NCI-H1930 (cell line): ENCODE measurements at regions not wholly inside any gene's neighbourhood (a gene's known extent, or its start where the extent isn't known, plus 50 kb on each side); places are given as distances from the start of the nearest gene placed in this dataset.
A peak's percentile ranks its signal among the peaks of the same experiment; 100 is the strongest.
"Not testable (repeated sequence)": the region's sequence is repeated elsewhere in the genome, so short reads cannot be mapped to it uniquely, and the experiment has no call there.

Experiments used
- DNase-seq, 2 experiments: peaks; one replicate each; lab custom pipeline; 2025; lab: John Stamatoyannopoulos, UW

DNA sequence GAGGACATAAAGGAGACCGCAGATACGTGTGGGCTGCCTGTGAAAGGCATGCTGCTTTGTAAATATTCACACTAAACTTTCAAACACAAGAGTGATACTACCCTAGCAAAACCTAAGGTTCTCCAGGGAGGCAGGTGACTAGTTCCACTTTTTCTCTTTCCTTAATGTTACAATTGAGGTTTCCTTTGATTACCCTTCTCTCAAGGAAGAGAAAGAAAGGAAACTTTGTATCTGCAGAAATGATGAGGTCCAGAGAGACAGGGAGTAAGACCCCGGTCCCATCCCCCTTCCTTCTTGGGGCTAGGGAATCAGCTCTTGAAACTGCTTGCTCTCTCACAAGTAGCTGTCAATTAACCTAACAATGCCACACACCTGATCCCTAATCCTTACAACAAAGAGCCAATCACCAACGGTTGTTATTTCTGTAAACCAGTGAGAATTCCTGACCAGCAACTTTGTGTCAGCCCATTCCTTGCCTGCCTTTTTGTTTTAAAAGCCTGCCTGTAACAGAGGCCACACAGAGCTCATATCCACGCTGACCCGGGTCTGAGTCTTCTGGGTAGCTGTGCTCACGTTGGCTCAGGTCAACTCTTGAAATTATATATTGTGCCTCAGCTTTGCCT is 754.8 kb upstream of the FRG1 start:
- no peak for DNase-seq

GRCh38 chr4:189187531-189188052 is 753.1 kb upstream of the FRG1 start:
- no peak for DNase-seq

DNA sequence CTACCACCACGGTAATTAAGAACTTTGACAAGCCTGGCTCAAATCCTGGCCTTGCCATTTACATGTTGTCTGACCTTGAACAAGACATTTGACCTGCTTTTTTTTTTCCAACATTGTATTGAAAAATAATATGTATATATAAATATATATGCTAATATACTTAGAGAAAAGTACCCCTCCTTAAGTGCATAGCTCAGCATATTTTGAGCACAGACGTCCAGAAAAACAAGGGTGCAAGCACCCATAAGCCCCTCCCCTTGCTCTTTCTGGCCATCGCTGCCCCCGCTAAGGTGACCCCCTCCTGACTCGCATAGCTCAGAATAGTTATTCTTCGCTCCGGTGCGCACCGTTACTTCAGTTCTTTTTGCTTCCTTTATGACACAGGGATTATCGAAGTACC is 742.0 kb upstream of the FRG1 start:
- no peak for DNase-seq

DNA sequence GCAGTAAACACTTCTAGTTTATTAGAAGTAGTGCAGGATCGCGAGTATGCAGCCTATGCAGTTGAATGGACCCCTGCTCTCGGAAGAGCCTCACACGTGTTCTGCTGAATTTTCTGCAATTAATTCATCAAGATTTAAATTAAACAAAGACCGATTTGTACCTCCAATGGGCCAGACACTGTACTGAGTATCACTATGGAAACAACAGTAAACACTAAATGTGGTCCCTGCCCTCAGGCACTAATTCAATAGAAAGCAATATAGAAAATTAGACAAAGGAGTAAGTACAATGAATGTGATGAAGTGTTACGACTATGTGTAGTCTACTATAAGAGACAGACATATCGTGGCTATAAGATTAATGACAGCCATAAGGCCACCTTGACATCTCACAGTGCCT is 740.3 kb upstream of the FRG1 start:
- DNase-seq, result no peak

- peak; percentile 44 to 66 for DNase-seq
Observed at GRCh38 chr4:189202182-189202868, 738.3 kb upstream of the FRG1 start.

GRCh38 chr4:189202869-189203271 is 737.8 kb upstream of the FRG1 start:
- no peak for DNase-seq

DNA sequence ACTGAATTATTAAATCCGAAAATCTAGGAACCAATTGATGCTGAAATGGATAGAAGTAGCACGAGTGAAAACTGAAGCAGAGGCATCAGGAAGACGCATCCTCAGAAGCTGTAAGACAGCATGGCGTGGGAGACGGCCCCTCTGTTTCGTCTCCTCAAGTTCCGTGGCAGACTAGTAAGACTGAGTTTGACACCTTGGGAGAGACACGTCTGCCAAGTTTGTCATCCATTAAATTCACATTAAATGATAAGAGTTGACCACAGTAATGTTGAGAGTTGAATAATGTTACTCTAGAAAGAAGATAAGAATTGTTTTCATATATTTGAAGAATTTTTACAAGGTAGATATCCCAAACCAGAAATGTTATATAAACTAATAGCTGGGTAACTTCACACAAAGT is 736.1 kb upstream of the FRG1 start:
- no peak for DNase-seq

DNA sequence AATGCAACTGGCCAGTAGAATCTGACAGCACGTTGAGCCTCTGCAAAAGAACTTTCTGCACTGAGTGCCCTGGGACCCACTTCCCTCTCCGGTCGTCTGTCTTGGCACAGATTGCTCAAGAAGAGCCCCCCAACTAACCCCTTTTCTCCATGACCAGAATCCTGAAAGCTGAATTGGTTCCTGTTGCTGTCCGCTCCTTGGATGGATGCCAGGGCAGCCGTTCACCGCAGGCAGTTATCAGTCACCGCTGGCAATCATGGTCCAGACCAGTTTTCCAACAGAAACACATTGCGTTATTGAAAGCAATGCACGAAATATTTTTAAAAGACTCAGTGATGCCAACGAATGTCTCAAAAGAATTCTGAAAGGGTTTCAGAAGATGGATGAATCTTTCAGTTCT is 733.7 kb upstream of the FRG1 start:
- DNase-seq, result no peak

DNA sequence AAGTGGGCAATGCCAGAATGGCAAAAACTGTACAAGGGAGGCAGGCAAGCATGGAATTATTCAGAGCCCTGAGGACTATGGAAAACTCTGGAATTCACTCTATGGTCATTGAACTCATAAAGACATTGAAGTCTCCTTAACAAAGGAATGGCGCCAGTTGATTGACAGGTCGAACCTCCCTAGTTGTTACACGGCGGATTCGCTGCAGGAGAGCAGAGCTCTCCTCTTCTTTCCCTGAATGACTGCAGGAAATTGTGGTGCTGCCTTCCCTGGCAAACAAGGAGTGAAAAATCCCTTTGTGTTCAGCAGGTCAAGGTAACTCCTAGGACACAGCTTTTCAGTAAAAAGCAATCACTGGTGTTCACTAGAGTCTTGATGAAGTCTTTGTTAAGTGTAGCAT is 732.8 kb upstream of the FRG1 start:
- no peak for DNase-seq

GRCh38 chr4:189215574-189215973 is 725.1 kb upstream of the FRG1 start:
- DNase-seq, result no peak

GRCh38 chr4:189221691-189222090 is 719.0 kb upstream of the FRG1 start:
- no peak for DNase-seq

DNA sequence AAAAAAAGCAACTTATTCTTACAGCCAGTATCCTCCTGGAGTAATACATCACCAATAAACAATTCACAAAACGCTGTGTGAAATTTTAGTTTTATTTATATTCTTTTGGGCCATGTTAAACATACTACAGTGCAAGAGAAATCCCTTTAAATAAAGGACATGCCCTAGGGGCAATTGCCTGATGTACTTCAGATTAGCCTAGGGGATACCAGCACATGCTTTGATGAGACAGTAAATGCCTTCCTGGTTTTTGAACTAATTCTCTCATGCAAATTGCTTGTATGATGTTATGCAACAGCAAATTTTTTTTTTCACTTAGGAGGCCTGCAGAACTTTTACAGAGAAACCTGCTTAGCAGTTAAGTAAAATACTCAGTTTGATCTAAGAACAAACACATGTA is 711.9 kb upstream of the FRG1 start:
- no peak for DNase-seq

- no peak for DNase-seq
Observed at GRCh38 chr4:189232274-189232673, 708.4 kb upstream of the FRG1 start.

GRCh38 chr4:189233754-189234153 is 706.9 kb upstream of the FRG1 start:
- DNase-seq, result not testable (repeated sequence)

DNA sequence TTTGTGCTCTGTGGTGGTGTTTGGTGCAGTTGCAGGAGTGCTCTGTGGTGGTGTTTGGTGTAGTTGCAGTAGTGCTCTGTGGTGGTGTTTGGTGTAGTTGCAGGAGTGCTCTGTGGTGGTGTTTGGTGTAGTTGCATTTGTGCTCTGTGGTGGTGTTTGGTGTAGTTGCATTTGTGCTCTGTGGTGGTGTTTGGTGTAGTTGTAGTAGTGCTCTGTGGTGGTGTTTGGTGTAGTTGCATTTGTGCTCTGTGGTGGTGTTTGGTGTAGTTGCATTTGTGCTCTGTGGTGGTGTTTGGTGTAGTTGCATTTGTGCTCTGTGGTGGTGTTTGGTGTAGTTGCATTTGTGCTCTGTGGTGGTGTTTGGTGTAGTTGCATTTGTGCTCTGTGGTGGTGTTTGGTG is 705.7 kb upstream of the FRG1 start:
- DNase-seq, result not testable (repeated sequence)

DNA sequence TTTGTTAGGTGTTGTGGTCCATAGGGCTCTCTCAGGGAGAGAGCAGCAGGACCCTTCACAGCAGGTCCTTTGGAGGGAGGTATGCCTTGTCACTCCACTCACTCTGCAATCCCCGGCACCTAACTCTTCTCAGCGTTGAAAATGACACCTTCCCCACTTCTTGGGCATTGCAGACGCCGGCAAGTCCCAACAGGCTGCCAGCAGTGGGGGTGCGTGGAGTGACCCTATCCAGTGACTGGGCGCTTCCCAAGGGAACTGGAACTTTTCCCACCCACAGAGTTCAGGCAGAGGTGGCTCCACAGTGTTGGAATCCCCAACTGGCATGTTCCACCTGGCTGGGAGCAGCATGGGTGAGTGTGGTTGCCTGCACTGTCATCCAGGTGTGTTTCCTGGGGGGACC is 705.1 kb upstream of the FRG1 start:
- DNase-seq, result no peak

DNA sequence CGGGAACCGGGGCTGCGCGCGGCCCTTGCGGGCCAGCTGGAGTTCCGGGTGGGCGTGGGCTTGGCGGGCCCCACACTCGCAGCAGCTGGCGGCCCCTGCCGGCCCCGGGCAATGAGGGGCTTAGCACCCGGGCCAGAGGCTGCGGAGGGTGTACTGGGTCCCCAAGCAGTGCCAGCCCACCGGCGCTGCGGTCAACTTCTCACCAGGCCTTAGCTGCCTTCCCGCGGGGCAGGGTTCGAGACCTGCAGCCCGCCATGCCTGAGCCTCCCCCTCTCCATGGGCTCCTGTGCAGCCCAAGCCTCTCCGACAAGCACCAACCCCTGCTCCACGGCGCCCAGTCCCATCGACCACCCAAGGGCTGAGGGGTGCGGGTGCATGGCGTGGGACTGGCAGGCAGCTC is 704.4 kb upstream of the FRG1 start:
- not testable (repeated sequence) for DNase-seq

DNA sequence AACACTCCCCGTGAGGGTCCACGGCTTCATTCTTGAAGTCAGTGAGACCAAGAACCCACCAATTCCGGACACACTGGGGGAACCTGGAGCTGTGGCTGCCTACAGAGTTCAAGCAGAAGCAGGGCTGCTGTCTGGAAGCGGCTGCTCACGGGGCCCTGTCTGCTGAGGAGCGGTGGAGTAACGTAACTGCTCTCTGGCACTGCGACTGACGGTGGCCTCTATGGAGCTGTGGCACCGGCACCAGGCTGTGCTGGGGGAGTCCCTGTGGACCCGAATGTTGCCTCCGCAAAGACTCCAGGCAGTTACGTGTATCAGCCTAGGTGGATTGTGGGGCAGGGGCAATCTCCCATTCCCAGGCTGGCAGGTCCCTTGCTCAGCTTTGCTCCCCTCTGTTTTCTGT is 703.3 kb upstream of the FRG1 start:
- DNase-seq, result no peak

GRCh38 chr4:189255636-189256035 is 685.0 kb upstream of the FRG1 start:
- DNase-seq, result no peak

DNA sequence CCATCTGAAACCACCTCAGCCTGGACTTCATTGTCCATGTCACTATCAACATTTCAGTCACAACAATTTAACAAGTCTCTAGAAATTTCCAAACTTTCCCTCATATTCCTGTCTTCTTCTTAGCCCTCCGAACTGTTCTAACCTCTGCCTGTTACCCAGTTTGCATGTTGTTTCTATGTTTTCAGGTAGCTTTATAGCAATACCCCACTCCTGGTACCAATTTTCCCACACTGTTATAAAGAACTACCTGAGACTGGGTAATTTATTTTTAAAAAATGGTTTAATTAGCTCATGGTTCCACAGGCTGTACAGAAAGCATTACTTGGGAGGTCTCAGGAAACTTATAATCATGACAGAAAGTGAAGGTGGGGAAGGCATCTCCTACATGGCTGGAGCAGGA is 679.2 kb upstream of the FRG1 start:
- DNase-seq, result no peak

GRCh38 chr4:189265515-189265914 is 675.2 kb upstream of the FRG1 start:
- no peak for DNase-seq

- no peak for DNase-seq
Observed at GRCh38 chr4:189267312-189267965, 673.2 kb upstream of the FRG1 start.

GRCh38 chr4:189278597-189279165 is 662.0 kb upstream of the FRG1 start:
- DNase-seq, result no peak
